Nephron progenitor cell (in vitro differentiated cells): ENCODE measurements at regions not wholly inside any gene's neighbourhood (a gene's known extent, or its start where the extent isn't known, plus 50 kb on each side); places are given as distances from the start of the nearest gene placed in this dataset.

Experiments used
- DNase-seq: peaks from one replicate; pipeline ENCODE4 v3.0.0; 2021
- H3K27ac Mint-ChIP-seq: 2 replicates; pipeline ENCODE4 v1.8.0; 2021; ENCODE audit warnings: mild to moderate bottlenecking, moderate library complexity, mixed read lengths
- H3K27me3 Mint-ChIP-seq: 2 replicates; pipeline ENCODE4 v1.8.0; 2021; ENCODE audit warnings: mild to moderate bottlenecking, low read depth, mixed read lengths; ENCODE audit not compliant: poor library complexity
- H3K36me3 Mint-ChIP-seq: 2 replicates; pipeline ENCODE4 v1.8.0; 2021; ENCODE audit warnings: low read depth, mixed read lengths
- H3K4me1 Mint-ChIP-seq: 2 replicates; pipeline ENCODE4 v1.8.0; 2021; ENCODE audit warnings: mixed read lengths
- H3K4me3 Mint-ChIP-seq: 2 replicates; pipeline ENCODE4 v1.8.0; 2021; ENCODE audit warnings: mild to moderate bottlenecking, moderate library complexity, mixed read lengths
- H3K9me3 Mint-ChIP-seq: 2 replicates; pipeline ENCODE4 v1.8.0; 2021; ENCODE audit warnings: mild to moderate bottlenecking, moderate library complexity, mixed read lengths
- TF ChIP-seq, protein P1 (sequence below): fragments of 200-600 bp; sonication (generic); IDR thresholded peaks from 2 replicates; pipeline ENCODE4 v1.5.0; 2021; ENCODE audit warnings: antibody characterized with exemption

DNA sequence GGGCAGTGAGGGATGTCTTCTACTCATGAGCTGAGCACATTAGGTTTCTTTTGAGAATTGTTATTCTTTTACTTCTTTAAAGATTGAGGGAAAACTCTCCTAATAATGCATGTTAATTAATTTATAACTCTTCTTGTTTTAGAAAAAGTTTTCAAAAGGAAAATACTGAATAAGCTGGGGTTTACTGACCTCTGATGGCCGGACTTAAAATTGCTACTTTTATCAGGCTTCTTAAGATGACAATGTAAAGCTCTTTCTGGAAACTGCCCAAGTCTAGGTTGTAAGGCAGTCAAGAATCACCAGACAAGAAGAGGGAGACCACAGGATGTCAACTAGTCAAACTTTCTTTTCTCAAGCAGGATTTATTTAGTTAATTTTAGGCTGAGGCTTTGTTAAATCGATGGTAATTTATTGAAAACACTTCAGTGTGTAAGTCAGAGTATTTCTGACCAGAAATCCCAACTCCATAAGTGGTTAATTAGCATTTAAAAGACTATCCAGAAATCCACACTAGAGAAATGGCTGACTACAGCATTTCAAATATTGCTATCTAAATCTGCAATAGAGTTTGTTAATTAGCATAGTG, 82.1 kb downstream of the AVPR1A start:
- Mint-ChIP-seq H3K36me3 (no peaks in the 10 kb centered on the region), H3K4me1 (peaks cover 37% of the 10 kb centered on the region), H3K27me3 (no peaks in the 10 kb centered on the region), H3K27ac (no peak overlapping the region), H3K9me3 (no peaks in the 10 kb centered on the region), H3K4me3 (no peak overlapping the region)
- no peak for DNase-seq
- TF ChIP-seq, protein P1, sequence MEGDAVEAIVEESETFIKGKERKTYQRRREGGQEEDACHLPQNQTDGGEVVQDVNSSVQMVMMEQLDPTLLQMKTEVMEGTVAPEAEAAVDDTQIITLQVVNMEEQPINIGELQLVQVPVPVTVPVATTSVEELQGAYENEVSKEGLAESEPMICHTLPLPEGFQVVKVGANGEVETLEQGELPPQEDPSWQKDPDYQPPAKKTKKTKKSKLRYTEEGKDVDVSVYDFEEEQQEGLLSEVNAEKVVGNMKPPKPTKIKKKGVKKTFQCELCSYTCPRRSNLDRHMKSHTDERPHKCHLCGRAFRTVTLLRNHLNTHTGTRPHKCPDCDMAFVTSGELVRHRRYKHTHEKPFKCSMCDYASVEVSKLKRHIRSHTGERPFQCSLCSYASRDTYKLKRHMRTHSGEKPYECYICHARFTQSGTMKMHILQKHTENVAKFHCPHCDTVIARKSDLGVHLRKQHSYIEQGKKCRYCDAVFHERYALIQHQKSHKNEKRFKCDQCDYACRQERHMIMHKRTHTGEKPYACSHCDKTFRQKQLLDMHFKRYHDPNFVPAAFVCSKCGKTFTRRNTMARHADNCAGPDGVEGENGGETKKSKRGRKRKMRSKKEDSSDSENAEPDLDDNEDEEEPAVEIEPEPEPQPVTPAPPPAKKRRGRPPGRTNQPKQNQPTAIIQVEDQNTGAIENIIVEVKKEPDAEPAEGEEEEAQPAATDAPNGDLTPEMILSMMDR: peak; percentile 61

DNA sequence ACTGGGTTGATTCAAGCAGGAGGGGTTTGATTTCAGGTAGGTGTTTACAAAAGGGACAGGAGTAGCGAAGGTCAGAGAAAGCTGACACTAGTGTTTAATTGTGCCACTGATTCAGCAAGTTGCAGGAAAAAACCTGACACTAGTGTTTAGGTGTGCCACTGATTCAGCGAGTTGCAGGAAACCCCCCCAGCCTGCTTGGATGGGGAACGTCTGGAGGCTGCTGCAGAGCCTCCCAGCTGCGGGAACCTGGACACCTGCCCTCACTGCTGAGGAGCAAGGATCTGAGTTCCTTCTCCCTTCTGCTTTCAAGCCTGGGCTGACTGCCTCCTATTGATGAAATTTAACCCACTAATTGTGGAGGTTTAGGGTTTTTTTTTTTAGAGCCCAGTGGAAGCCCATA, 84.2 kb downstream of the AVPR1A start:
- TF ChIP-seq, protein P1: no peak
- no peaks in the 10 kb centered on the region for H3K9me3 Mint-ChIP-seq
- H3K27ac Mint-ChIP-seq: peak overlapping the region; percentile 13

DNA sequence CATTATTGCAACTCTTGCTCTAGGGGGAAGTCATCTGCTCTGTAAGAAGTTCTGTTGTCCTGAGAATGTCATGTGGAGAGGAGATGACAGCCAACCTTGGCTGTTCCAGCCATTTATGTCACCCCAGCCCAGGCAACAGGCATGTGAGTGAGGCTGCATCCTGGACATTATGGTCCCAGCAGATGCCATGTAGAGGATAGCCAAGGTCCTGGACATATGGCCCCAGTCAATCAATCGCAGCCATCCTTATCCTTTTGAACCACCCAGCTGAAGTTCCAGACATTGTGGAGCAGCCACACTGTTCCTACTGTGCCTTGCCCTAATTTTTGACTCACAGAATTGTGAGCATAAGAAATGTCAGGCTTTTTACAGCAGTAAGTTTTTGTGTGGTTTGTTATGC, 84.9 kb downstream of the AVPR1A start:
- Mint-ChIP-seq H3K4me3 (no peak overlapping the region), H3K27me3 (no peaks in the 10 kb centered on the region), H3K27ac (no peak overlapping the region), H3K36me3 (no peaks in the 10 kb centered on the region), H3K9me3 (no peaks in the 10 kb centered on the region), H3K4me1 (peaks cover 46% of the 10 kb centered on the region)
- TF ChIP-seq, protein P1: no peak
- no peak for DNase-seq

More for the DNA sequence above, 84.2 kb downstream of the AVPR1A start:
- Mint-ChIP-seq H3K36me3 (no peaks in the 10 kb centered on the region), H3K4me1 (peaks cover 47% of the 10 kb centered on the region), H3K4me3 (no peak overlapping the region), H3K27me3 (no peaks in the 10 kb centered on the region)
- peak; percentile 9 for DNase-seq

DNA sequence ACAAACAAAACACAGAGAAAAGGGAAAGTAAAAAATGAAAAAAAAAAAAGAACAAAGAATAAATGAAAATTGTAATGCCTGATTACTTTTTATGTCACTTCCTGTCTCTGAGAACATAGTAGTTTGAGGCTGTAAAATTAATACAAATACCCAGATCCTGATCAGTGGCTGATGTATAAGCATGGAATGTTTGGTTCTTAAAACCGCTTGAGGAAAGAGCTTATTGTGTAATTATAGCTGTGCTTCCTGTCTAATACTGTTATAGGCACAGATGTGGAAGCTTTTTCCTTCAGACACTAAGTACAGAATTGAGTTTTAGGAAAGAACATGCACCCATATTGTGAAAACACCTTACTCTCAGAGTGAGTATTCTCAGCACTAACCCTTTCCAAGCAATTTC, 86.9 kb downstream of the AVPR1A start:
- Mint-ChIP-seq H3K4me3 (no peak overlapping the region), H3K36me3 (no peaks in the 10 kb centered on the region), H3K27ac (no peak overlapping the region), H3K4me1 (peaks cover 39% of the 10 kb centered on the region), H3K9me3 (no peaks in the 10 kb centered on the region), H3K27me3 (no peaks in the 10 kb centered on the region)
- no peak for DNase-seq
- TF ChIP-seq, protein P1: no peak

DNA sequence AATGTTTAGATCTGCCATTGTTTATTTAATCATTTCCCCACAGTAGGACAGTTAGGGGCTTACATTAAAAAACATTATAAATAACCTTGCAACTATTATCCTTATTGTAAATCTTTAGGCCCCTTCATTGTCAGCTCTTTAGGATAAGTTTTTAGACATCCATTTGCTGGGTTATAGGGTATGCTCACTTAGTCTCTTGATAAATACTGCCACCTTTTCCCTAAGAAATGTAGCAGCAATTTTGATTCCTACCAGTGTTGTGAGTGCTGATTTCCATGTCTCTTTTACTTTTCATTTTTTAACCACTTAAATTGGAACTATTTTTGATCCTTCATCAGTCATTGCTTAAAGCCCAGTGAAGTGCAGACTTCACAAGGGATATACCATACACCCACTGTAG, 94.4 kb downstream of the AVPR1A start:
- DNase-seq: no peak
- Mint-ChIP-seq H3K9me3 (peaks cover 9% of the 10 kb centered on the region), H3K4me3 (no peak overlapping the region), H3K4me1 (peaks cover 4% of the 10 kb centered on the region), H3K27ac (no peak overlapping the region), H3K36me3 (no peaks in the 10 kb centered on the region), H3K27me3 (no peaks in the 10 kb centered on the region)
- TF ChIP-seq, protein P1: no peak

DNA sequence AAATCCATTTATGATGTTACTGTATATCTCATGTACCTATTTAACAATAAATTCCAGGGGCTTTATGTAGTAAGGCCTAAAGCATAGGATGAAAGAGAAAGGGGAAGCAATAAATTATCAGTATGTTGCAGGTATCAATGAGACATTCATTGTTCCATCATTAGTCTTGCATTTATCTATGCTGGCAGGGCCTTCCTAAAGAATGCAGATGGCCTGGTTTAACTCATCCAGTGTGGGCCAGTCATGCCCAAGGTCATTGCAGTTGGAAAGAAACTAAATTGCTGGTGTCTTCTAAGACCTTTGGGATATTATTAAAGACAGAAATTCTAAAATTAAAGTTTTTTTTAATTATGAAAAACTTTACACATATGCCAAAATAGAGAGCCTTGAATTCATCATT, 98.3 kb downstream of the AVPR1A start:
- TF ChIP-seq, protein P1: no peak
- no peak overlapping the region for H3K4me3 Mint-ChIP-seq

More for the DNA sequence above, 98.3 kb downstream of the AVPR1A start:
- peaks cover 9% of the 10 kb centered on the region for H3K9me3 Mint-ChIP-seq
- H3K27me3 Mint-ChIP-seq: no peaks in the 10 kb centered on the region
- no peaks in the 10 kb centered on the region for H3K4me1 Mint-ChIP-seq
- DNase-seq: no peak
- no peak overlapping the region for H3K27ac Mint-ChIP-seq
- H3K36me3 Mint-ChIP-seq: no peaks in the 10 kb centered on the region
